ENCODE measurements at regions not wholly inside any gene's neighbourhood (a gene's known extent, or its start where the extent isn't known, plus 50 kb on each side); places are given as distances from the start of the nearest gene placed in this dataset.

- TF ChIP-seq BCLAF1 (IDR thresholded peaks at IDR 0.05; ENCODE audit: borderline replicate concordance in 1 of 2, control insufficient read depth in 1 of 2, low read depth in 2 of 2, low read length in 1 of 2) (no peak), DPF2 (IDR thresholded peaks at IDR 0.05) (no peak), ZKSCAN1 (IDR thresholded peaks at IDR 0.05; ENCODE audit: low read depth, low read length) (no peak)
These were observed 235.2 kb upstream of the VEPH1 start for GRCh38 chr3:157738441-157738840.
